ENCODE measurements at regions not wholly inside any gene's neighbourhood (a gene's known extent, or its start where the extent isn't known, plus 50 kb on each side); places are given as distances from the start of the nearest gene placed in this dataset.
"Not testable (repeated sequence)": the region's sequence is repeated elsewhere in the genome, so short reads cannot be mapped to it uniquely, and the experiment has no call there.

GRCh38 chr6:168192901-168193815 is 114.1 kb upstream of the FRMD1 start:
- DNase-seq, result no peak

- peak; percentile 82 for DNase-seq
Observed at GRCh38 chr6:168192195-168192900, 113.3 kb upstream of the FRMD1 start.

GRCh38 chr6:168190646-168191443 is 111.8 kb upstream of the FRMD1 start:
- DNase-seq, result no peak

GRCh38 chr6:168190014-168190405 is 111.0 kb upstream of the FRMD1 start:
- DNase-seq, result no peak

- no peak for DNase-seq
Observed at GRCh38 chr6:168189200-168190013, 110.4 kb upstream of the FRMD1 start.

GRCh38 chr6:168188369-168189199 is 109.6 kb upstream of the FRMD1 start:
- no peak for DNase-seq

- DNase-seq, result no peak
Observed at GRCh38 chr6:168186438-168186837, 107.4 kb upstream of the FRMD1 start.

- DNase-seq, result not testable (repeated sequence)
Observed at GRCh38 chr6:168186018-168186417, 107.0 kb upstream of the FRMD1 start.

GRCh38 chr6:168184701-168185100 is 105.7 kb upstream of the FRMD1 start:
- no peak for DNase-seq

GRCh38 chr6:168183613-168183970 is 104.6 kb upstream of the FRMD1 start:
- no peak for DNase-seq

- DNase-seq, result no peak
Observed at GRCh38 chr6:168182908-168183612, 104.0 kb upstream of the FRMD1 start.

GRCh38 chr6:168182366-168182765 is 103.4 kb upstream of the FRMD1 start:
- no peak for DNase-seq

- no peak for DNase-seq
Observed at GRCh38 chr6:168181876-168182275, 102.9 kb upstream of the FRMD1 start.

GRCh38 chr6:168181316-168181715 is 102.3 kb upstream of the FRMD1 start:
- no peak for DNase-seq

GRCh38 chr6:168180548-168181011 is 101.6 kb upstream of the FRMD1 start:
- DNase-seq, result no peak

- DNase-seq, result no peak
Observed at GRCh38 chr6:168179702-168180382, 100.8 kb upstream of the FRMD1 start.

GRCh38 chr6:168179133-168179532 is 100.1 kb upstream of the FRMD1 start:
- DNase-seq, result no peak

GRCh38 chr6:168177103-168177891 is 98.3 kb upstream of the FRMD1 start:
- no peak for DNase-seq

GRCh38 chr6:168171673-168172353 is 92.8 kb upstream of the FRMD1 start:
- DNase-seq, result no peak

All from NCI-H1417 treated with DMSO at 0.1 percent for 48 hours (cell line).